Fibroblast of the aortic adventitia (primary cell): ENCODE measurements at regions not wholly inside any gene's neighbourhood (a gene's known extent, or its start where the extent isn't known, plus 50 kb on each side); places are given as distances from the start of the nearest gene placed in this dataset.
"Not testable (repeated sequence)": the region's sequence is repeated elsewhere in the genome, so short reads cannot be mapped to it uniquely, and the experiment has no call there.

Source experiments
- DNase-seq: peaks from one replicate; pipeline ENCODE4 v3.0.0-alpha.2; 2010; ENCODE audit warnings: low read depth
- H3K4me3 ChIP-seq: 2 replicates; pipeline ENCODE4 v1.5.1; 2011; ENCODE audit warnings: low read depth, mild to moderate bottlenecking, control low read depth, low read length, moderate library complexity
- CTCF ChIP-seq: IDR thresholded peaks from 2 replicates; pipeline ENCODE4 v1.5.1; 2011; ENCODE audit warnings: mild to moderate bottlenecking, low read length, control low read depth, inconsistent platforms; ENCODE audit not compliant: insufficient read depth

GRCh38 chr17:34011599-34011998 is 243.5 kb upstream of the CCL2 start:
- TF ChIP-seq CTCF: no peak

GRCh38 chr17:34012709-34013375 is 242.2 kb upstream of the CCL2 start:
- H3K4me3 ChIP-seq: no peak overlapping the region
- DNase-seq: no peak
- TF ChIP-seq CTCF: no peak

More at GRCh38 chr17:34011599-34011998, 243.5 kb upstream of the CCL2 start:
- no peak overlapping the region for H3K4me3 ChIP-seq
- DNase-seq: no peak

GRCh38 chr17:34015253-34015652 is 239.8 kb upstream of the CCL2 start:
- no peak for TF ChIP-seq CTCF

GRCh38 chr17:34024386-34024785 is 230.7 kb upstream of the CCL2 start:
- H3K4me3 ChIP-seq: no peak overlapping the region
- DNase-seq: no peak
- TF ChIP-seq CTCF: no peak

More at GRCh38 chr17:34015253-34015652, 239.8 kb upstream of the CCL2 start:
- H3K4me3 ChIP-seq: no peak overlapping the region
- no peak for DNase-seq

GRCh38 chr17:34024806-34025551 is 230.1 kb upstream of the CCL2 start:
- no peak for TF ChIP-seq CTCF
- H3K4me3 ChIP-seq: no peak overlapping the region
- no peak for DNase-seq

GRCh38 chr17:34030601-34031000 is 224.5 kb upstream of the CCL2 start:
- DNase-seq: not testable (repeated sequence)

GRCh38 chr17:34032305-34032704 is 222.8 kb upstream of the CCL2 start:
- not testable (repeated sequence) for H3K4me3 ChIP-seq, DNase-seq

More at GRCh38 chr17:34030601-34031000, 224.5 kb upstream of the CCL2 start:
- H3K4me3 ChIP-seq: not testable (repeated sequence)

GRCh38 chr17:34038786-34039185 is 216.3 kb upstream of the CCL2 start:
- H3K4me3 ChIP-seq, DNase-seq: not testable (repeated sequence)

GRCh38 chr17:34039213-34039612 is 215.9 kb upstream of the CCL2 start:
- H3K4me3 ChIP-seq, DNase-seq: not testable (repeated sequence)

- DNase-seq, H3K4me3 ChIP-seq: not testable (repeated sequence)
Observed at GRCh38 chr17:34039759-34040555, 215.1 kb upstream of the CCL2 start.
